ENCODE measurements at regions not wholly inside any gene's neighbourhood (a gene's known extent, or its start where the extent isn't known, plus 50 kb on each side); places are given as distances from the start of the nearest gene placed in this dataset.

DNA sequence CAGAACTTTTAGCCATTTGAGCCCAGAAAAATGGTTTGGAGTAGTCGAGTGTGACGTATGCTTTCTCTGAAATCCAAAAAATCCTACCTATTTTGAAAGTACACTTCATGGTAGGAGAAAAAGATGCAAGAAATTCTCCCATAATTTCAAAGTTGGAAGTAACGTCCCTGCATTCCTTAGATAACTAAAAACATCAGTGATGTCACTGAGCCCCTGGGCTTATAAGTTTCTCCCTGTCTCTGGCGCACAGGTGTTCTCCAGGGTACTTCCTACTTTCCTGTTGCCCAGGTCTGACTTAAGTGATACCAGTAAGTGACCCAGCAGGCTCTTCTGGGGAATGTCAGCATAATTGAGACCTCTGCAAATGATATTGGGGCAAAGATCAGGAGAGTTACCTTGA lies 90.5 kb upstream of the WDR1 start:
- peaks cover 20% of the 10 kb centered on the region for H3K27me3 Mint-ChIP-seq (ENCODE audit: low read depth)

More for the DNA sequence above, 90.5 kb upstream of the WDR1 start:
- Mint-ChIP-seq H3K27ac (no peak overlapping the region), H3K9me3 (no peaks in the 10 kb centered on the region; a peak in 1 of 5 replicates), H3K4me1 (no peaks in the 10 kb centered on the region), H3K4me3 (no peak overlapping the region), H3K36me3 (ENCODE audit: insufficient read depth in 1 of 3, low read depth in 3 of 3) (no peaks in the 10 kb centered on the region)
- no peak for DNase-seq
- Histone ChIP-seq H3K56ac (ENCODE audit: insufficient read length, low read depth, low read length) (no peak overlapping the region), H3K79me2 (ENCODE audit: insufficient read depth, low read length) (no peaks in the 10 kb centered on the region), H2BK5ac (ENCODE audit: insufficient read length, low read length) (no peak overlapping the region), H3K27me3 (ENCODE audit: insufficient read depth, low read length) (no peaks in the 10 kb centered on the region), H2AFZ (ENCODE audit: low read length) (no peak overlapping the region), H4K91ac (ENCODE audit: insufficient read length, low read depth, low read length) (no peak overlapping the region), H4K5ac (ENCODE audit: insufficient read length, low read depth, low read length) (no peak overlapping the region), H4K8ac (replicated peaks; ENCODE audit: insufficient read length, low read depth, low read length) (no peak overlapping the region), H3T11ph (ENCODE audit: low read length) (no peak overlapping the region), H3K9ac (ENCODE audit: extremely low read depth, insufficient read length, low read length) (no peak overlapping the region), H4K20me1 (ENCODE audit: control insufficient read depth, insufficient read depth, insufficient read length) (no peaks in the 10 kb centered on the region), H3K9me3 (ENCODE audit: control insufficient read depth, low read depth, low read length) (no peaks in the 10 kb centered on the region), H2BK15ac (ENCODE audit: low read depth, low read length) (no peak overlapping the region), H2BK20ac (ENCODE audit: low read depth, low read length, poor library complexity, severe bottlenecking) (no peak overlapping the region), H2BK120ac (ENCODE audit: low read depth, low read length, poor library complexity, severe bottlenecking) (no peak overlapping the region), H3K23me2 (ENCODE audit: insufficient read length, low read depth, low read length, poor library complexity, severe bottlenecking) (no peaks in the 10 kb centered on the region), H3K23ac (ENCODE audit: insufficient read length, low read depth, low read length) (no peak overlapping the region), H3K4me1 (ENCODE audit: insufficient read depth, low read length) (no peaks in the 10 kb centered on the region), H3K4ac (ENCODE audit: low read depth, low read length) (no peak overlapping the region), H3K27ac (ENCODE audit: insufficient read length, low read depth, low read length) (no peak overlapping the region), H3K4me2 (ENCODE audit: insufficient read depth, insufficient read length, low read length) (no peak overlapping the region), H3K14ac (ENCODE audit: insufficient read depth, low read length) (no peak overlapping the region), H2BK12ac (ENCODE audit: insufficient read length, low read depth, low read length) (no peak overlapping the region), H2AK5ac (ENCODE audit: insufficient read length, low read length) (no peak overlapping the region), H3K18ac (ENCODE audit: insufficient read length, low read depth, low read length) (no peak overlapping the region), H3K79me1 (ENCODE audit: insufficient read depth, low read depth, low read length, poor library complexity, severe bottlenecking) (no peaks in the 10 kb centered on the region)
- TF ChIP-seq, protein P1, sequence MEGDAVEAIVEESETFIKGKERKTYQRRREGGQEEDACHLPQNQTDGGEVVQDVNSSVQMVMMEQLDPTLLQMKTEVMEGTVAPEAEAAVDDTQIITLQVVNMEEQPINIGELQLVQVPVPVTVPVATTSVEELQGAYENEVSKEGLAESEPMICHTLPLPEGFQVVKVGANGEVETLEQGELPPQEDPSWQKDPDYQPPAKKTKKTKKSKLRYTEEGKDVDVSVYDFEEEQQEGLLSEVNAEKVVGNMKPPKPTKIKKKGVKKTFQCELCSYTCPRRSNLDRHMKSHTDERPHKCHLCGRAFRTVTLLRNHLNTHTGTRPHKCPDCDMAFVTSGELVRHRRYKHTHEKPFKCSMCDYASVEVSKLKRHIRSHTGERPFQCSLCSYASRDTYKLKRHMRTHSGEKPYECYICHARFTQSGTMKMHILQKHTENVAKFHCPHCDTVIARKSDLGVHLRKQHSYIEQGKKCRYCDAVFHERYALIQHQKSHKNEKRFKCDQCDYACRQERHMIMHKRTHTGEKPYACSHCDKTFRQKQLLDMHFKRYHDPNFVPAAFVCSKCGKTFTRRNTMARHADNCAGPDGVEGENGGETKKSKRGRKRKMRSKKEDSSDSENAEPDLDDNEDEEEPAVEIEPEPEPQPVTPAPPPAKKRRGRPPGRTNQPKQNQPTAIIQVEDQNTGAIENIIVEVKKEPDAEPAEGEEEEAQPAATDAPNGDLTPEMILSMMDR (conservative IDR thresholded peaks at IDR 0.05), result no peak
- no CpG with 5 or more reads among the region's 4 CpGs for WGBS (ENCODE audit: extremely low coverage, insufficient read length, low lambda C conversion rate)
